ENCODE measurements at regions not wholly inside any gene's neighbourhood (a gene's known extent, or its start where the extent isn't known, plus 50 kb on each side); places are given as distances from the start of the nearest gene placed in this dataset.

DNA sequence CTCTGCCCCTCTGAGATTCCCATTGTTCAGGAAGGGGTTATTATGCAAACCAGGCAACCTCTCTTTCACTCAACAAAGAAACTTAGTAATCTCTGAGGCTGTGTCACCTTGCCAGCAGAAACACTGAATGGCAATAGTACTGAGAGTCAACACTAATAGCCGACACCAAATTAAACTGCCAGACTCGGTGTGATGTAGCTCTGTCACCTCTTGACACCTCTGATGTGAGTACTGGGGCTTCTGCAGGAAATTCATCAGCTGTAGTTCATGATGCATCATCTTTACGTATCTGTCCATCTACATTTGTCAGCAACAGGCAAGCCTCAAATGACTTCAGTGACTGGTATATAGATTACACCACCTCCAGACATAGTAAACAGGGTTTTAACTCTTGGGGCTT is 65.0 kb upstream of the ONECUT1 start:
- no peak overlapping the region for H3K9ac ChIP-seq (ENCODE audit: low read length)
- H2AFZ ChIP-seq (ENCODE audit: low read depth, low read length, severe bottlenecking): no peak overlapping the region
- no peaks in the 10 kb centered on the region for H4K20me1 ChIP-seq (ENCODE audit: low read depth, low read length)
- no peaks in the 10 kb centered on the region for H3K27me3 ChIP-seq (ENCODE audit: low read length)
- no peaks in the 10 kb centered on the region for H3K9me2 ChIP-seq (replicated peaks; ENCODE audit: insufficient read depth, low read length)
- no peaks in the 10 kb centered on the region for H3K79me2 ChIP-seq (ENCODE audit: insufficient read depth, low read length)
- no peaks in the 10 kb centered on the region for H3K9me3 ChIP-seq (ENCODE audit: insufficient read depth, low read length)
- no peak for TF ChIP-seq CTCF (IDR thresholded peaks at IDR 0.05; ENCODE audit: insufficient read depth, low read length, poor library complexity, severe bottlenecking)
- TF ChIP-seq EZH2phosphoT487 (conservative IDR thresholded peaks at IDR 0.05; ENCODE audit: low read length): no peak
- H3K27ac ChIP-seq (ENCODE audit: low read depth, low read length): no peak overlapping the region
- no peak overlapping the region for H3K4me2 ChIP-seq (ENCODE audit: low read depth, low read length, poor library complexity, severe bottlenecking)
- no peaks in the 10 kb centered on the region for H3F3A ChIP-seq (ENCODE audit: insufficient read depth)
- H3K36me3 ChIP-seq (ENCODE audit: low read length): no peaks in the 10 kb centered on the region
- no peak overlapping the region for H3K4me3 ChIP-seq (ENCODE audit: insufficient read depth, low read length, poor library complexity, severe bottlenecking)

DNA sequence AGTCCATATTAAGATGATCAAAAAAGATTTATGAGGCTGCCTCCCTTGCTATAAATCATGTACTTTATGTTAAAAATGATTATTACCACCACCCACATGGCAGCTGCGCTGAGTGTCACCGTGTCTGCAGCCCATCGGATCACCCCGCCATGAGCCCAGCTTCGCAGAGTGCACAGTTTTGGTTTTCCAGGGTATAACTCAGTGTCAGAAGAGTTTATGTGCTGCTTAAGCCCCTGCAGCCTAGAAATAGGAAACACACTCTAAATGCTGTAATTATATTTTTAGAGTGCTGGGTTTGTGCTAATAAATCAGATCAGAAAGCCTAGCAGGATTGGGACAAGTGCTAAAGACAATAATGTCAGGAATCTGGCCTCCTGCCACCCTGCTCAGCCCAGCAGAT is 54.7 kb upstream of the ONECUT1 start:
- Histone ChIP-seq H4K20me1 (ENCODE audit: low read depth, low read length) (no peaks in the 10 kb centered on the region), H3K27ac (ENCODE audit: low read depth, low read length) (no peak overlapping the region), H3K9me3 (ENCODE audit: insufficient read depth, low read length) (no peaks in the 10 kb centered on the region), H3K27me3 (ENCODE audit: low read length) (0 out of 2 replicates have a peak, but pooled peaks cover 7% of the 10 kb centered on the region), H3K9ac (ENCODE audit: low read length) (no peak overlapping the region), H2AFZ (ENCODE audit: low read depth, low read length, severe bottlenecking) (no peak overlapping the region), H3K9me2 (replicated peaks; ENCODE audit: insufficient read depth, low read length) (no peaks in the 10 kb centered on the region), H3F3A (ENCODE audit: insufficient read depth) (no peaks in the 10 kb centered on the region), H3K4me2 (ENCODE audit: low read depth, low read length, poor library complexity, severe bottlenecking) (no peak overlapping the region), H3K79me2 (ENCODE audit: insufficient read depth, low read length) (no peaks in the 10 kb centered on the region), H3K36me3 (ENCODE audit: low read length) (no peaks in the 10 kb centered on the region), H3K4me3 (ENCODE audit: insufficient read depth, low read length, poor library complexity, severe bottlenecking) (no peak overlapping the region)
- no peak for TF ChIP-seq CTCF (IDR thresholded peaks at IDR 0.05; ENCODE audit: insufficient read depth, low read length, poor library complexity, severe bottlenecking)
- TF ChIP-seq EZH2phosphoT487 (conservative IDR thresholded peaks at IDR 0.05; ENCODE audit: low read length): no peak

Measured in SU-DHL-6 (cell line).